NT2/D1 (cell line): ENCODE measurements at regions not wholly inside any gene's neighbourhood (a gene's known extent, or its start where the extent isn't known, plus 50 kb on each side); places are given as distances from the start of the nearest gene placed in this dataset.

ENCODE experiments used
- DNase-seq: peaks from one replicate; pipeline ENCODE4 v3.0.0-alpha.2; 2011; ENCODE audit warnings: low read depth, low spot score
- H3K27me3 ChIP-seq: 2 replicates; pipeline ENCODE4 v1.6.0; 2011; ENCODE audit warnings: mild to moderate bottlenecking; ENCODE audit not compliant: insufficient read length, insufficient read depth
- H3K36me3 ChIP-seq: 2 replicates; pipeline ENCODE4 v1.6.1; 2011; ENCODE audit warnings: mild to moderate bottlenecking, low read length, mixed read lengths; ENCODE audit not compliant: insufficient read depth, insufficient read length
- H3K4me1 ChIP-seq: 2 replicates; pipeline ENCODE4 v1.5.1; 2011; ENCODE audit not compliant: insufficient read depth, insufficient read length
- H3K4me3 ChIP-seq: 2 replicates; pipeline ENCODE4 v1.5.1; 2011; ENCODE audit warnings: low read depth; ENCODE audit not compliant: insufficient read length
- H3K9ac ChIP-seq: 2 replicates; pipeline ENCODE4 v1.6.0; 2011; ENCODE audit warnings: low read depth; ENCODE audit not compliant: insufficient read length
- H3K9me3 ChIP-seq: 2 replicates; pipeline ENCODE4 v1.5.1; 2011; ENCODE audit warnings: mild to moderate bottlenecking, low read length; ENCODE audit not compliant: insufficient read depth
- SUZ12 ChIP-seq: IDR thresholded peaks from 2 replicates; pipeline ENCODE4 v1.6.1; 2011; ENCODE audit not compliant: insufficient read length, insufficient read depth; ENCODE audit errors: extremely low read depth
- YY1 ChIP-seq: IDR thresholded peaks from 2 replicates; pipeline ENCODE4 v1.6.1; 2011; ENCODE audit not compliant: insufficient read length, insufficient read depth
- ZNF274 ChIP-seq: IDR thresholded peaks from 2 replicates; pipeline ENCODE4 v1.6.1; 2011; ENCODE audit warnings: mild to moderate bottlenecking, low read depth, low read length

DNA sequence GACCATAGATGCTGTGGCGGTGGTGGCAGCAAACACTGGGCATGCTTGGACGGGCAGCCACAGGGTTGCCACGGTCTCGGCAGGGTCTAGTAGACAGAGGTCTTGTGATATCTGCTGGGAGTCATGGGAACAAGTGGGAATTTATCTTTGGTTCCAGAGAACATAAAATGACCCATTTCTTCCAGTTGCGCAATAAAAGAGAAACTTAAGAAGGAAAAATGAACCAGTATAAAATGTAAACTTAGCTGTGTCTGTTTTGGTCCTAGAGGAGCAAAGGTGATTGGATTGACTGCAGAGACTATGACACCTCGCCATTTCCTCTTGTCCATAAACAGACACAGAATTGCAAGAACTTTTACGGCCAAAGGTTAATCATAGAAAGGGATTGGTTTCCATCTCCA is 132.6 kb upstream of the RBBP8 start:
- Histone ChIP-seq H3K36me3 (no peaks in the 10 kb centered on the region), H3K27me3 (no peaks in the 10 kb centered on the region), H3K4me1 (no peaks in the 10 kb centered on the region), H3K9me3 (no peaks in the 10 kb centered on the region), H3K9ac (no peak overlapping the region), H3K4me3 (no peak overlapping the region)
- DNase-seq = no peak
- no peak for TF ChIP-seq SUZ12
- no peak for TF ChIP-seq YY1
- TF ChIP-seq ZNF274 = no peak

DNA sequence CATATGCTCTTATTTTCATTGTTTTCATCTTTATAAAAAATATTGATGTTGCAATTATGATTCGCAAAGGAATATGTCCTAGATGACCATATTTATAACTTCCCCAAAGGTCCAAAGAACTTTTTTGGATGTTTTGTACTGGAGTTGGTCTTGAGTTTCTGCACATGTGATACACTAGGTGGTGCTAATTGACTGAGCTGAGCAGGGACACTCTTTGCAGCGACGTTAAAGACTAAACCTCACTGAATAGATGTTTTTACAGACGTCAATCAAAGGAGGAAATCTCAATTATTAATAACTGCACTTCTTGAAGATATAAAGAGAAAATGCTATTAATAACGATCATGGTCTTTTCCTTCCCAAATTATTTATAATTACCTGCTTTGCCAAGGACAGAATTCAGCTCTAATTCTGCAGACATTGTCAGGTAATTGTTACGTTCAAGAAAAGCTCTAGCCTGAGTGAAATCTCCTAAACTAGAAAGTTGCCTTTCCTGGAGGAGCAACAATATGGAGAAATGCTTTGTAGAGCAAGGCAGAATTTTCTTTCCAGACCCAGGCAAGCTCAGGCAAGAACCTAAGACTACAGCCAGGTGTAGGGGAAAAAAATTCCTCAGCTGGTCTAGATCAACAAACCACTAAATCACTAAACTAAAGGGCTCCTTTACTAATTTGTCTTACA is 119.3 kb upstream of the RBBP8 start:
- Histone ChIP-seq H3K9me3 (no peaks in the 10 kb centered on the region; the same call in 1 of the 2 replicates), H3K4me1 (no peaks in the 10 kb centered on the region), H3K27me3 (no peaks in the 10 kb centered on the region), H3K4me3 (no peak overlapping the region), H3K9ac (no peak overlapping the region), H3K36me3 (no peaks in the 10 kb centered on the region)
- TF ChIP-seq ZNF274 = no peak
- no peak for TF ChIP-seq SUZ12
- no peak for TF ChIP-seq YY1
- no peak for DNase-seq

DNA sequence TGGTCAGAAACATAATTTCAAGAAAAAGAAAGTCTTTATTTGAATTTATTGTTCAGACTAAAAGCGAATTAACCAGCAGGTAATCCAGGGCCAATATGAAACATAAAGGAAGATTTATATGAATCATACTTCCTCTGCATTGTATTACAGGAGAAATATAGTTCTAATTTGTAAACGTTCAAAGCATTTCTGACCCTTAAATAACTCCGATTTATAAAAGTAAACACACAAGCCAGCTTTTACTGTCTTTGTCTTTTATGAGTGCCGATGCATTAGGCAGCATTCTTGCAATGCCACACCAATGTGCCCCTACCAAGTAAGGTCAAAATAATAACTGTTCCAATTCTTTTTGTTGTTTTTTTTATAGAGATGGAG is 118.8 kb upstream of the RBBP8 start:
- Histone ChIP-seq H3K27me3 (no peaks in the 10 kb centered on the region), H3K4me1 (no peaks in the 10 kb centered on the region), H3K4me3 (no peak overlapping the region), H3K9ac (no peak overlapping the region), H3K9me3 (no peaks in the 10 kb centered on the region; the same call in 1 of the 2 replicates), H3K36me3 (no peaks in the 10 kb centered on the region)
- TF ChIP-seq SUZ12 = no peak
- no peak for TF ChIP-seq YY1
- TF ChIP-seq ZNF274 = no peak
- no peak for DNase-seq

DNA sequence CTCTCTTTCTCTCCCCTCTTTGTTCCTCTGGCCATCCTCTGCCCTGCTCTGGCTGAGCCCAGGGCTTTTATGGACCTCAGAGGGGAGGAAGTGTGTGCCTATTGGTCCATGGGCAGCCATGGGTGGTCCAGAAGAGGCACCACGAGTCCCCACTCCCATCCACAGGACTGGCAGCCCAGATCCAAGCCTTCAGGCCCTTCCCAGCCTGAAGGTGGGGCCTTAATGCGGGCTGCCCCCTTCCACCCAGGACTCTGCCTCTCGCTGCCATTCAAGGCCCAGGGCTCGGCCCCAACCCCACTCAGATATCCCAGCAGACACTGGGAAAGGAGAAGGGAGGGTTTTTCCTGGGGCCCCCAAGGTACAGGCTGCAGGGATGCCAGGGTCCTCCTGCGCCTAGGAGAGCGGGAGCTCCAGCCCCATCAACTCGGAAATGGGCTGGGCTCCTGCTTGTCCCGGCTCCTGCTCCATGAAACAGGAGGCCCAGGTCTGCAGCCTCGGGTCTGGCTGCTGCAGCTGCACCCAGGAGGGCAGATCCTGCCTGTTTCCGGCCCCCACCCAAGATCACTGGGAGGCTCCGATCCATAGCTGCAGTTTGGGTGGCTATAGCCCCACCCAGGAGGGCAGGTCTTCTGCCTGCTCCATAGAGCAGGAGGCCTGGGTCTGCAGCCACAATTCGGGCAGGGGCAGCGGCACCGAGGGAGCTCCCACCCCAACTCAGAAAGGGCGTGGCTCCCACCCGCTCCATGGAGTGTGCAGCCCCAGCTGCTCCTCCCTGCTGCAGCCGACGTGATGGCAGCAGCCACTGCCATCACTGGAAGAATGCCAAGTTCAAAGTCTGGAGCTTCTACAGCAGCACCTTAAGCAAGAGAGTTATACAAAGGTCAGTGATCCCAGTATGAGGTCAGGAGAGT is 116.6 kb upstream of the RBBP8 start:
- Histone ChIP-seq H3K4me3 (no peak overlapping the region), H3K4me1 (no peaks in the 10 kb centered on the region), H3K9ac (no peak overlapping the region), H3K27me3 (no peaks in the 10 kb centered on the region), H3K9me3 (peaks cover 3% of the 10 kb centered on the region; the same call in 1 of the 2 replicates), H3K36me3 (no peaks in the 10 kb centered on the region)
- no peak for TF ChIP-seq SUZ12
- no peak for TF ChIP-seq ZNF274
- no peak for TF ChIP-seq YY1
- no peak for DNase-seq

DNA sequence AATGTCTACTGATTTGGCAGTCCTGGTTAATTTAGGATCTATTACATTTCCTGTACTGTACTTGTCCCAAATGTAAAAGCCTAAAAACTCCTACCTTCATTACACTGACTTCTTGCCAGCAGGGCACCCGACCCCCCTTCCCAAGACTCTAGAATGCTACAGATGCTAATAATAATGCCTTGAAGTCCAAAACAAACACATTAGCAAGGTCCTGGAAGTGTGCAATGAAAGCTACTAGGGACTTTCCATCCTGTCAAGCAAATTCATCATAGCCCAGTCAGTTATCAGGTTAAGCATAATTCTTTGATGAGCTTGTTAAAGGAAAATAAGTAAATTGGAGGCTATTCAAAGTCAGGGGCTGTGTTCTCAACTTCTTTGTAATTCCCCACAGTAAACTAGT is 115.3 kb upstream of the RBBP8 start:
- Histone ChIP-seq H3K4me1 (no peaks in the 10 kb centered on the region), H3K27me3 (no peaks in the 10 kb centered on the region), H3K36me3 (no peaks in the 10 kb centered on the region), H3K4me3 (no peak overlapping the region), H3K9ac (no peak overlapping the region), H3K9me3 (peaks cover 3% of the 10 kb centered on the region; the same call in 1 of the 2 replicates)
- DNase-seq = no peak
- no peak for TF ChIP-seq YY1
- TF ChIP-seq ZNF274 = no peak
- TF ChIP-seq SUZ12 = no peak

DNA sequence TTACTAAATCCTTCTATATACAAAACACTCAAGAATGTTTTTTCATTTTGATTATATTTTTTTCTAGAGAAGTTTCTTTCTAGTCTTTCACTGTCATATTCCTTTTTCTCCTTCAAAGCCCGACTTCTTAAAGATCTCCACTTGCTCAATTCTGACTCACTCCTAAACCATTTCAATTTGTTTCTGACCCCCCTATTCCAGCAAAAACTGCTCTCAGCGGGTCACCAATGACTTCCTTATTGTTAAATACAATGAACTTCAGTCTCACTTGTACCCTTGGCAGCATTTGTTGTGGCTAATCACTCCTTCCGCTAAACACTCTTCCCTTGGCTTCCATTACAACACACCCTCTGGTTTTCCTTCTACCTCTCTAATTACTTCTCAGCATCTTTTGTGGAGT is 111.1 kb upstream of the RBBP8 start:
- Histone ChIP-seq H3K36me3 (no peaks in the 10 kb centered on the region), H3K4me1 (no peaks in the 10 kb centered on the region), H3K9ac (no peak overlapping the region), H3K4me3 (no peak overlapping the region), H3K9me3 (0 out of 2 replicates have a peak, but pooled peaks cover 3% of the 10 kb centered on the region), H3K27me3 (no peaks in the 10 kb centered on the region)
- peak; percentile 90 for DNase-seq
- TF ChIP-seq YY1 = no peak
- no peak for TF ChIP-seq SUZ12
- TF ChIP-seq ZNF274 = no peak

DNA sequence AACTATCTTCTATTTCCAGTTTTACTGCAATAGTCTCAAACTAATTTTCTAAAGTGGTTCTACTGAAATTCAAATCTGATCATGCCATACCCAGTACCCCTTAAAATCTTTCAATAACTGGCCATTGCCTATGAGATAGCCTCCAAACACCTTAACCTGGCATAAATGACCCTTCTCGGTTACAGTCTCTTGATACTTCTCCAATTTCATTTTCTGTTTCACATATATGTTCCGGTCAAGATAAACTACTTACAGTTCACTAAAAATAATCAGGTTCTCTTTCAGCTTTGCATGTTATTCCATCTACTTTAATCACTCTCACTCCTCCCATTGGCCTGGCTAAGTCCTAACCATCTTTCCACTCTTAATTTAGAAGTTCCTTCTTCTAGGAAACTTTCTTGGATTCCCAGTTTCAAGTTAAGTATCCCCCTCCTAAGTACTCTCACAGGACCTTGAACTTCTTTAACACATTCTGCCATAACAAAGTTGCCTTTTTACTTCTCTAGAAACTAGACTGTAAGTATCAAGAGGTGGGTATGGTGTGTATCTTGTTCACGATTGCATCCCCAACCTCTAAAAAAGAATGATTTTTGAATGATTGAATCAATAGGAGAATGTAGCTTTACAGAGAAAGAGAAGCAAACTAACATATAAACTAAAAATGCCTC is 110.2 kb upstream of the RBBP8 start:
- no peaks in the 10 kb centered on the region for H3K27me3 ChIP-seq
- no peak overlapping the region for H3K4me3 ChIP-seq
- H3K9me3 ChIP-seq = 0 out of 2 replicates have a peak, but pooled peaks cover 3% of the 10 kb centered on the region
- no peak for DNase-seq
- no peaks in the 10 kb centered on the region for H3K4me1 ChIP-seq
- TF ChIP-seq ZNF274 = no peak
- no peak for TF ChIP-seq SUZ12
- TF ChIP-seq YY1 = no peak
- no peak overlapping the region for H3K9ac ChIP-seq
- H3K36me3 ChIP-seq = no peaks in the 10 kb centered on the region
